ENCODE measurements at regions not wholly inside any gene's neighbourhood (a gene's known extent, or its start where the extent isn't known, plus 50 kb on each side); places are given as distances from the start of the nearest gene placed in this dataset.

- TF ChIP-seq CTCF (IDR thresholded peaks at IDR 0.05 in 4 of 5, conservative IDR thresholded peaks at IDR 0.05 in 1 of 5): no peak
- no peak for TF ChIP-seq POLR2A (IDR thresholded peaks at IDR 0.05)
Measured at GRCh38 chr13:111978546-111978945, 88.4 kb upstream of the SOX1 start.

Data from gastrocnemius medialis (tissue), 4 donors.